ENCODE measurements at regions not wholly inside any gene's neighbourhood (a gene's known extent, or its start where the extent isn't known, plus 50 kb on each side); places are given as distances from the start of the nearest gene placed in this dataset.

DNA sequence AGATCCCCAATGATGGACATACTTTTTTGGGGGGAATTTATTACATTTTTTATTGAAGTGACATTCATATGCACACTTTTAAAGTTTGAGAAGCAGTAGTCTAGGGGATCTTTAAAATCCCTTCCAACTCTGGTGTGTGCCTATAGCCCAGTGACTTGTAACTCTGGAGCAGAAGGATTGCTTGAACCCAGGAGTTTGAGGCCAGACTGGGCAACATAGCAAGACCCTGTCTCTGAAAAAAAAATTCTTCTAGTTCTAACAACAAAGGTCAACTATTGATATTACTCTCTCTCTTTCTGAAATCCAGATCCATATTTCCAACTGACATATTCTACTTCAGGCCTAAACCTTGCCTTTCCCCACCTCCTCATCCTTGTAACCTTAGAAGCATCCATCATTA lies 148.2 kb upstream of the SPRY4 start (continued):
- TF ChIP-seq, protein P1, sequence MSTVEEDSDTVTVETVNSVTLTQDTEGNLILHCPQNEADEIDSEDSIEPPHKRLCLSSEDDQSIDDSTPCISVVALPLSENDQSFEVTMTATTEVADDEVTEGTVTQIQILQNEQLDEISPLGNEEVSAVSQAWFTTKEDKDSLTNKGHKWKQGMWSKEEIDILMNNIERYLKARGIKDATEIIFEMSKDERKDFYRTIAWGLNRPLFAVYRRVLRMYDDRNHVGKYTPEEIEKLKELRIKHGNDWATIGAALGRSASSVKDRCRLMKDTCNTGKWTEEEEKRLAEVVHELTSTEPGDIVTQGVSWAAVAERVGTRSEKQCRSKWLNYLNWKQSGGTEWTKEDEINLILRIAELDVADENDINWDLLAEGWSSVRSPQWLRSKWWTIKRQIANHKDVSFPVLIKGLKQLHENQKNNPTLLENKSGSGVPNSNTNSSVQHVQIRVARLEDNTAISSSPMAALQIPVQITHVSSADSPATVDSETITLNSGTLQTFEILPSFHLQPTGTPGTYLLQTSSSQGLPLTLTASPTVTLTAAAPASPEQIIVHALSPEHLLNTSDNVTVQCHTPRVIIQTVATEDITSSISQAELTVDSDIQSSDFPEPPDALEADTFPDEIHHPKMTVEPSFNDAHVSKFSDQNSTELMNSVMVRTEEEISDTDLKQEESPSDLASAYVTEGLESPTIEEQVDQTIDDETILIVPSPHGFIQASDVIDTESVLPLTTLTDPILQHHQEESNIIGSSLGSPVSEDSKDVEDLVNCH (CRISPR knock-in tag; IDR thresholded peaks at IDR 0.05): no peak
- TF ChIP-seq, protein P2, sequence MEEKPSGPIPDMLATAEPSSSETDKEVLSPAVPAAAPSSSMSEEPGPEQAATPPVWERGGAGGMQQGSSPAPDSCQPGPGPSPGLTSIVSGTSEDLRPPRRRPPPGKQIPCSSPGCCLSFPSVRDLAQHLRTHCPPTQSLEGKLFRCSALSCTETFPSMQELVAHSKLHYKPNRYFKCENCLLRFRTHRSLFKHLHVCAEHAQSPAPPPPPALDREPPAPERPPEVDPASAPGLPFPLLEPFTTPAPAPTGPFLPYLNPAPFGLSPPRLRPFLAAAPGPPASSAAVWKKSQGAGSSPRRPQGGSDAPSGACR (CRISPR knock-in tag; IDR thresholded peaks at IDR 0.05): no peak
- TF ChIP-seq, protein P3, sequence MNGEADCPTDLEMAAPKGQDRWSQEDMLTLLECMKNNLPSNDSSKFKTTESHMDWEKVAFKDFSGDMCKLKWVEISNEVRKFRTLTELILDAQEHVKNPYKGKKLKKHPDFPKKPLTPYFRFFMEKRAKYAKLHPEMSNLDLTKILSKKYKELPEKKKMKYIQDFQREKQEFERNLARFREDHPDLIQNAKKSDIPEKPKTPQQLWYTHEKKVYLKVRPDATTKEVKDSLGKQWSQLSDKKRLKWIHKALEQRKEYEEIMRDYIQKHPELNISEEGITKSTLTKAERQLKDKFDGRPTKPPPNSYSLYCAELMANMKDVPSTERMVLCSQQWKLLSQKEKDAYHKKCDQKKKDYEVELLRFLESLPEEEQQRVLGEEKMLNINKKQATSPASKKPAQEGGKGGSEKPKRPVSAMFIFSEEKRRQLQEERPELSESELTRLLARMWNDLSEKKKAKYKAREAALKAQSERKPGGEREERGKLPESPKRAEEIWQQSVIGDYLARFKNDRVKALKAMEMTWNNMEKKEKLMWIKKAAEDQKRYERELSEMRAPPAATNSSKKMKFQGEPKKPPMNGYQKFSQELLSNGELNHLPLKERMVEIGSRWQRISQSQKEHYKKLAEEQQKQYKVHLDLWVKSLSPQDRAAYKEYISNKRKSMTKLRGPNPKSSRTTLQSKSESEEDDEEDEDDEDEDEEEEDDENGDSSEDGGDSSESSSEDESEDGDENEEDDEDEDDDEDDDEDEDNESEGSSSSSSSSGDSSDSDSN (CRISPR knock-in tag; IDR thresholded peaks at IDR 0.05): no peak
- TF ChIP-seq, protein P4, sequence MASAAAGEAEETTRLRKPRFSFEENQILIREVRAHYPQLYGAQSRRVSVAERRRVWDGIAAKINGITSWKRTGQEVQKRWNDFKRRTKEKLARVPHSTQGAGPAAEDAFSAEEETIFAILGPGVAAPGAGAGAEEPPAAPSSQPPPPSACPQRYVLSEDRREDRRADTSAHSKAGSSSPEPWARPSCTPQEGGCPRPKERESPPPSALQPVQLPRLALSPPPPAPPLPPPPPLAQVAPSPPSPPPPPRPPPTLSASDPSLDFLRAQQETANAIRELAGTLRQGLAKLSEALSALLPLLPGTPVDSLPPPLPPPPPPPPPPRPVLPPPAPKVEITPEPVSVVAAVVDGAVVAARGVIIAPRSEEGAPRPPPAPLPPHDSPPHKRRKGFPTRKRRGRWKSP (CRISPR knock-in tag; IDR thresholded peaks at IDR 0.05): no peak
- TF ChIP-seq POLR2AphosphoS2 (IDR thresholded peaks at IDR 0.05; ENCODE audit: low read depth, low read length) (no peak), SMAD9 (CRISPR knock-in tag; IDR thresholded peaks at IDR 0.05) (no peak), ZNF713 (CRISPR knock-in tag; IDR thresholded peaks at IDR 0.05) (no peak), ZNF737 (CRISPR knock-in tag; IDR thresholded peaks at IDR 0.05; ENCODE audit: borderline replicate concordance) (no peak), ZNF337 (CRISPR knock-in tag; IDR thresholded peaks at IDR 0.05; ENCODE audit: borderline replicate concordance, low read depth) (no peak)
- TF ChIP-seq, protein P5, sequence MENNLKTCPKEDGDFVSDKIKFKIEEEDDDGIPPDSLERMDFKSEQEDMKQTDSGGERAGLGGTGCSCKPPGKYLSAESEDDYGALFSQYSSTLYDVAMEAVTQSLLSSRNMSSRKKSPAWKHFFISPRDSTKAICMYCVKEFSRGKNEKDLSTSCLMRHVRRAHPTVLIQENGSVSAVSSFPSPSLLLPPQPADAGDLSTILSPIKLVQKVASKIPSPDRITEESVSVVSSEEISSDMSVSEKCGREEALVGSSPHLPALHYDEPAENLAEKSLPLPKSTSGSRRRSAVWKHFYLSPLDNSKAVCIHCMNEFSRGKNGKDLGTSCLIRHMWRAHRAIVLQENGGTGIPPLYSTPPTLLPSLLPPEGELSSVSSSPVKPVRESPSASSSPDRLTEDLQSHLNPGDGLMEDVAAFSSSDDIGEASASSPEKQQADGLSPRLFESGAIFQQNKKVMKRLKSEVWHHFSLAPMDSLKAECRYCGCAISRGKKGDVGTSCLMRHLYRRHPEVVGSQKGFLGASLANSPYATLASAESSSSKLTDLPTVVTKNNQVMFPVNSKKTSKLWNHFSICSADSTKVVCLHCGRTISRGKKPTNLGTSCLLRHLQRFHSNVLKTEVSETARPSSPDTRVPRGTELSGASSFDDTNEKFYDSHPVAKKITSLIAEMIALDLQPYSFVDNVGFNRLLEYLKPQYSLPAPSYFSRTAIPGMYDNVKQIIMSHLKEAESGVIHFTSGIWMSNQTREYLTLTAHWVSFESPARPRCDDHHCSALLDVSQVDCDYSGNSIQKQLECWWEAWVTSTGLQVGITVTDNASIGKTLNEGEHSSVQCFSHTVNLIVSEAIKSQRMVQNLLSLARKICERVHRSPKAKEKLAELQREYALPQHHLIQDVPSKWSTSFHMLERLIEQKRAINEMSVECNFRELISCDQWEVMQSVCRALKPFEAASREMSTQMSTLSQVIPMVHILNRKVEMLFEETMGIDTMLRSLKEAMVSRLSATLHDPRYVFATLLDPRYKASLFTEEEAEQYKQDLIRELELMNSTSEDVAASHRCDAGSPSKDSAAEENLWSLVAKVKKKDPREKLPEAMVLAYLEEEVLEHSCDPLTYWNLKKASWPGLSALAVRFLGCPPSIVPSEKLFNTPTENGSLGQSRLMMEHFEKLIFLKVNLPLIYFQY (CRISPR knock-in tag; IDR thresholded peaks at IDR 0.05; ENCODE audit: borderline replicate concordance): no peak
